HS-27A (cell line): ENCODE measurements at regions not wholly inside any gene's neighbourhood (a gene's known extent, or its start where the extent isn't known, plus 50 kb on each side); places are given as distances from the start of the nearest gene placed in this dataset.
A peak's percentile ranks its signal among the peaks of the same experiment; 100 is the strongest.
"Not testable (repeated sequence)": the region's sequence is repeated elsewhere in the genome, so short reads cannot be mapped to it uniquely, and the experiment has no call there.

Experiments
- DNase-seq: peaks from one replicate; pipeline ENCODE4 v3.0.0-alpha.2; 2012; ENCODE audit warnings: low read depth, missing footprints

DNA sequence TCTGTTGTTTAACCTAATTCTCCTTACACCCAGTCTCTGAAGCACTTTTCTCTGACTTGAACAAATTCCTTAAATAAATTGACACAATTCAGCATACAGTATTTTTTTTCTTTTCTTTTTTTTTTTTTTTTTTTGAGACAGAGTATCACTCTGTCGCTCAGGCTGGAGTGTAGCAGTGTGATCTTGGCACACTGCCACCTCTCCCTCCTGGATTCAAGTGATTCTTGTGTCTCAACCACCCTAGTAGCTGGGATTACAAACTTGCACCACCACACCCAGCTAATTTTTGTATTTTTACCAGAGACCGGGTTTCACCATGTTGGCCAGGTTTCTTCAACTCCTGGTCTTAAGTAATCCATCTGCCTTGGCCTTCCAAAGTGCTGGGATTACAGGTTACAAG, 1498.1 kb upstream of the PCDH10 start:
- DNase-seq, result no peak

DNA sequence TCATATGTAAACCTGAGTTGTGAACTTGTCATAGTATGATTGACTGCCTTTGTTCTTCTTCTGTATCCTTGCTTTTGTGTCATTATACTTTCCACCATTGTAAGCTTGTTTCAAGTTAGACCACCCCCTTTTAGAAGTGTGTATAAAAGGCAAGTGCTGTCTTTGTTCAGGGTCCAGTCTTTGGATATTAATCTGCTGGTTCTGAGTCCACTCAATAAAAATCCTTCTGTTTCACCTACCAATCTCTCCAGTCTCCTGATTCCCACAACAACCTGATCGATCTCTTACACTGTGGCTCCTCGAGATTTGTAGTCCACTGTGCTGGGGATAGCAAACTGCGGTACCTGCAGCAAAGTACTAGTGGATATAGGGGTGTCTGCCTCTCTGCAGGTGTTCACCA, 1465.8 kb upstream of the PCDH10 start:
- not testable (repeated sequence) for DNase-seq

DNA sequence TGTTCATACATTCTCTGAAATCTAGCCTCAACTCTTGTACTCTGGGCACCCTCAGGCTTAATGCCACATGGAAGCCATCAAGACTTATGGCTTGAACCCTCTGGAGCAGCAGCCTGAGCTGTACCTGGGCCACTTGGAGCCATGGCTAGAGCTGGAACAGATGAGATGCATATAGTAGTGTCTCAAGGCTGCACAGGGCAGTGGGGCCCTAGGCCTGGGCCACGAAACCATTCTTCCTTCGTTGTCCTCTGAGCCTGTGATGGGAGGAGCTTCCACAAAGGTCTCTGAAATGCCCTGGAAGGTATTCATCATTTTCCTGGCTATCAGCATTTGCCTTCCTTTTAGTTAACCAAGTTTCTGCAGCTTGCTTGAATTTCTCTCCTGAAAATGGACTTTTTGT, 1427.2 kb upstream of the PCDH10 start:
- DNase-seq, result no peak

DNA sequence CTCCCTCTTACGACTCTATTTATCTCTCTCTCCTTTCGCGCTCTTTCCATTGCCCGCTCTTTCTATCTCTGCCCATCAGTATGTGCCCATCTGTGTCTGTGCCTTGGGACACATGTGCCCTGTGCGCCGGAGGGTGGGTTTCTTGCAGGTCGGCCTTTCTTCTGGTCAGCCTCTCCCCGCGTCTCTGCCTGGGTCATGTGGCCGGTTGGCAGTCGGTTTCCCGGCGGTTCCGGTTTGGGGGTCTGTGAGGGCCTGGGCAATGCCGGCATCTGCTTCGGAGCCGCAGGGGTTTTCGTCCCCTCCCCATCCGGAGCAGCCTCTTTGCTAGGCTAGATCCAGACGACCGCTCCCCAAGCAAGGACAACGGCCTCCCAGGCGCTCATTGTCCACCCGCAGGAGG, 1426.0 kb upstream of the PCDH10 start:
- not testable (repeated sequence) for DNase-seq

DNA sequence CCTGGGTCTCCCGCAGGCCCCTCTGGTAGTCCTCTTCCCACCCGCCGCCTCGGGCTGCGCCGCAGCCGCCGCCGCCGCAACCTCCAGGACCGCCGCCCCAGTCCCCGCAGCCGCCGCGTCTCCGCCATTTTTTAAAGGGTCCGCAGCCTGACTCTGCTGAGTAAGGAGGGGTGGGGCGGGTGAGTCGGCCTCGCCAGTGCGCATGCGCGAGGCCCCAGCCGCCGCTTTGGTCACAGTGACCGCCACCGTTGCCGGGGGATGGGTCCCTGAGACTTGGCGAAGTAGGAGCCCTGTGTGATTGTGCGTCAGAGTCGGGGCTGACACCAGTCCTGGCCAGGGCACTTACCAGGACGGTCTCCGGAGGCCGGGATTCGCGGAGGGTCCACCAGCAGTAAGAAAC, 1424.2 kb upstream of the PCDH10 start:
- peak; percentile 5 for DNase-seq

DNA sequence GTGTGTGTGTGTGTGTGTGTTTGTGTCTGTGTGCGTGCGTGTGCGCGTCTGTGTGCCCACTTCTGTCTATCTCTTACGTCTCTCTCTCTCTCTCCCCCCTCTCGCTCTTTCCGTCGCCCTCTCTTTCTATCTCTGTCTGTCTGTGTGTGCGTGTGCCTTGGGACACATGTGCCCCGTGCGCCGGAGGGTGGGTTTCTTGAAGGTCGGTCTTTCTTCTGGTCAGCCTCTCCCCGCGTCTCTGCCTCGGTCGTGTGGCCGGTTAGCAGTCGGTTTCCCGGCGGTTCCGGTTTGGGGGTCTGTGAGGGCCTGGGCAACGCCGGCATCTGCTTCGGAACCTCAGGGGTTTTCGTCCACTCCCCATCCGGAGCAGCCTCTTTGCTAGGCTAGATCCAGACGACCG, 1423.6 kb upstream of the PCDH10 start:
- not testable (repeated sequence) for DNase-seq

DNA sequence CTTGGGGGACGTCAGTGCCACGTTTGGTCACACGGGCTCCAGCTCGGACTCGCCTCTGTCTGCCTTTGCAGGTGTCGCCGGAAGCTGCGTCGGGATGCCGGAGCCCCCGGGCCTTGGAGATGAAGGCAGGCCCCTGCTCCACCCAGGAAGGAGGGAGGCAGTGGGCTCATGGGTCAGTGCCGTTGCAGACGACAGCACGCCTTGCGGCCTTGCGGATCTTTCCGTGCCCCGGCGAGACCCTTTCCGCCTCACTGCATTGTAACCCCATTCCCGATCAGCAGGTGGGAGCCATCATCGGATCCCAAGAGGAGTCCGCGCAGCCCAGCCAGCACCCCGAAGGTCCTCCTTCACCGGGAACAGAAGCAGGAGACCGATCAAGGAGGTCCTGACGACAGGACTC, 1422.2 kb upstream of the PCDH10 start:
- DNase-seq, result not testable (repeated sequence)

DNA sequence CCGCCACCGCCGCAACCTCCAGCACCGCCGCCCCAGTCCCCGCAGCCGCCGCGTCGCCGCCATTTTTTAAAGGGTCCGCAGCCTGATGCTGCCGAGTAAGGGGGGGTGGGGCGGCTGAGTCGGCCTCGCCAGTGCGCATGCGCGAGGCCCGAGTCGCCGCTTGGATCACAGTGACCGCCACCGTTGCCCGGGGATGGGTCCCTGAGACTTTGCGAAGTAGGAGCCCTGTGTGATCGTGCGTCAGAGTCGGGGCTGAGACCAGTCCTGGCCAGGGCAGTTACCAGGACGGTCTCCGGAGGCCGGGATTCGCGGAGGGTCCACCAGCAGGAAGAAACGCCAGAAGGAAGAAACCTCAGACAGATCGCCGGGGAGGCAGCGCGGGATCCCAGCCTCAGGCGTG, 1421.7 kb upstream of the PCDH10 start:
- DNase-seq, result not testable (repeated sequence)

DNA sequence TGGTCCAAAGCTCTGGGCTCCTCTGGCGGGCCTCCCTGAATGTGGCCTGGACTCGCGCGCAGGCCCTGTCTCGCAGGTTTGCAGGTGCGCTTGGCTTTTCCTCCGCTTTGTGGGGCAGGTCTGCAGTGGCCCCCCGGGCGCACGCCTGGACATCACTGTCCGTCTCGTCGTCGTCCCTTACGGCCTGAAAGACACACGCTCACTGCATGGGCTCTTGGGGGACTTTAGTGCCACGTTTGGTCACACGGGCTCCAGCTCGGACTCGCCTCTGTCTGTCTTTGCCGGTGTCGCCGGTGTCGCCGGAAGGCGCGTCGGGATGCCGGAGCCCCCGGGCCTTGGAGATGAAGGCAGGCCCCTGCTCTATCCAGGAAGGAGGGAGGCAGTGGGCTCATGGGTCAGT, 1419.9 kb upstream of the PCDH10 start:
- not testable (repeated sequence) for DNase-seq

DNA sequence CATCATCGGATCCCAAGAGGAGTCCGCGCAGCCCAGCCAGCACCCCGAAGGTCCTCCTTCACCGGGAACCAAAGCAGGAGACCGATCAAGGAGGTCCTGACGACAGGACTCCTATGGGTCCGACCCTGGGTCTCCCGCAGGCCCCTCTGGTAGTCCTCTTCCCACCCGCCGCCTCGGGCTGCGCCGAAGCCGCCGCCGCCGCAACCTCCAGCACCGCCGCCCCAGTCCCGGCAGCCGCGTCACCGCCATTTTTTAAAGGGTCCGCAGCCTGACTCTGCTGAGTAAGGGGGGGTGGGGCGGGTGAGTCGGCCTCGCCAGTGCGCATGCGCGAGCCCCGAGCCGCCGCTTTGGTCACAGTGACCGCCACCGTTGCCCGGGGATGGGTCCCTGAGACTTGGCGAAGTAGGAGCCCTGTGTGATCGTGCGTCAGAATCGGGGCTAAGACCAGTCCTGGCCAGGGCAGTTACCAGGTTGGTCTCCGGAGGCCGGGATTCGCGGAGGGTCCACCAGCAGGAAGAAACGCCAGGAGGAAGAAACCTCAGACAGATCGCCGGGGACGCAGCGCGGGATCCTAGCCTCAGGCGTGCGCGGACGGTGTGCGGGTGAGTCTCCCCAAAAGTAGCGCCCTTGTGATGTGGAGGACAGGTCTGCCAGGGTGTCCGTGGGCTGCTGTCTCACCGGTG, 1419.2 kb upstream of the PCDH10 start:
- DNase-seq, result not testable (repeated sequence)

DNA sequence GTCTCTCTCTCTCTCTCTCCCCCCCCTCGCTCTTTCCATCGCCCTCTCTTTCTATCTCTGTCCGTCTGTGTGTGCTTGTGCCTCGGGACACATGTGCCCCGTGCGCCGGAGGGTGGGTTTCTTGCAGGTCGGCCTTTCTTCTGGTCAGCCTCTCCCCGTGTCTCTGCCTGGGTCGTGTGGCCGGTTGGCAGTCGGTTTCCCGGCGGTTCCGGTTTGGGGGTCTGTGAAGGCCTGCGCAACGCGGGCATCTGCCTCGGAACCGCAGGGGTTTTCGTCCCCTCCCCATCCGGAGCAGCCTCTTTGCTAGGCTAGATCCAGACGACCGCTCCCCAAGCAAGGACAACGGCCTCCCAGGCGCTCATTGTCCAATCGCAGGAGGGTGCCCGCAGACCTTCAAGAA, 1418.5 kb upstream of the PCDH10 start:
- not testable (repeated sequence) for DNase-seq

DNA sequence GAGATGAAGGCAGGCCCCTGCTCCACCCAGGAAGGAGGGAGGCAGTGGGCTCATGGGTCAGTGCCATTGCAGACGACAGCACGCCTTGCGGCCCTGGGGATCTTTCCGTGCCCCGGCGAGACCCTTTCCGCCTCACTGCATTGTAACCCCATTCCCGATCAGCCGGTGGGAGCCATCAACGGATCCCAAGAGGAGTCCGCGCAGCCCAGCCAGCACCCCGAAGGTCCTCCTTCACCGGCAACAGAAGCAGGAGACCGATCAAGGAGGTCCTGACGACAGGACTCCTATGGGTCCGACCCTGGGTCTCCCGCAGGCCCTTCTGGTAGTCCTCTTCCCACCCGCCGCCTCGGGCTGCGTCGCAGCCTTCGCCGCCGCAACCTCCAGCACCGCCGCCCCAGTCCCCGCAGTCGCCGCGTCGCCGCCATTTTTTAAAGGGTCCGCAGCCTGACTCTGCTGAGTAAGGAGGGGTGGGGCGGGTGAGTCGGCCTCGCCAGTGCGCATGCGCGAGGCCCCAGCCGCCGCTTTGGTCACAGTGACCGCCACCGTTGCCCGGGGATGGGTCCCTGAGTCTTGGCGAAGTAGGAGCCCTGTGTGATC, 1417.0 kb upstream of the PCDH10 start:
- DNase-seq, result not testable (repeated sequence)

DNA sequence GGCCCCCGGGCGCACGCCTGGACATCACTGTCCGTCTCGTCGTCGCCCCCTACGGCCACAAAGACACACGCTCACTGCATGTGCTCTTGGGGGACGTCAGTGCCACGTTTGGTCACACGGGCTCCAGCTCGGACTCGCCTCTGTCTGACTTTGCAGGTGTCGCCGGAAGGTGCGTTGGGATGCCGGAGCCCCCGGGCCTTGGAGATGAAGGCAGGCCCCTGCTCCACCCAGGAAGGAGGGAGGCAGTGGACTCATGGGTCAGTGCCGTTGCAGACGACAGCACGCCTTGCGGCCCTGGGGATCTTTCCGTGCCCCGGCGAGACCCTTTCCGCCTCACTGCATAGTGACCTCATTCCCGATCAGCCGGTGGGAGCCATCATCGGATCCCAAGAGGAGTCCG, 1414.8 kb upstream of the PCDH10 start:
- not testable (repeated sequence) for DNase-seq

DNA sequence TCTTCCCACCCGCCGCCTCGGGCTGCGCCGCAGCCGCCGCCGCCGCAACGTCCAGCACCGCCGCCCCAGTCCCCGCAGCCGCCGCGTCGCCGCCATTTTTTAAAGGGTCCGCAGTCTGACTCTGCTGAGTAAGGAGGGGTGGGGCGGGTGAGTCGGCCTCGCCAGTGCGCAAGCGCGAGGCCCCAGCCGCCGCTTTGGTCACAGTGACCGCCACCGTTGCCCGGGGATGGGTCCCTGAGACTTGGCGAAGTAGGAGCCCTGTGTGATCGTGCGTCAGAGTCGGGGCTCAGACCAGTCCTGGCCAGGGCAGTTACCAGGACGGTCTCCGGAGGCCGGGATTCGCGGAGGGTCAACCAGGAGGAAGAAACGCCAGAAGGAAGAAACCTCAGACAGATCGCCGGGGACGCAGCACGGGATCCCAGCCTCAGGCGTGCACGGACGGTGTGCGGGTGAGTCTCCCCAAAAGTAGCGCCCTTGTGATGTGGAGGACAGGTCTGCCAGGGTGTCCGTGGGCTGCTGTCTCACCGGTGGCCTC, 1414.2 kb upstream of the PCDH10 start:
- not testable (repeated sequence) for DNase-seq

DNA sequence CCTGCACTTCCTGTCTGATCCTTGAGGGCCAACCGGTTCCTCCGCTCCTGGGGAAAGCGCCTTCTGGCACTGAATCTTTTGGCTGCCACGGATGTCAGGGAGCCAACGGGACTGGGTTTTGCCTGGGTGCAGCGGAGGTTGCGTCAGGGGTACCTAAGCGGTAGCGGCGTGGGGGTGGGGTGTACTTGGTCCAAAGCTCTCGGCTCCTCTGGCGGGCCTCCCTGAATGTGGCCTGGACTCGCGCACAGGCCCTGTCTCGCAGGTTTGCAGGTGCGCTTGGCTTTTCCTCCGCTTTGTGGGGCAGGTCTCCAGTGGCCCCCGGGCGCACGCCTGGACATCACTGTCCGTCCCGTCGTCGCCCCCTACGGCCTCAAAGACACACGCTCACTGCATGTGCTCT, 1410.1 kb upstream of the PCDH10 start:
- not testable (repeated sequence) for DNase-seq

DNA sequence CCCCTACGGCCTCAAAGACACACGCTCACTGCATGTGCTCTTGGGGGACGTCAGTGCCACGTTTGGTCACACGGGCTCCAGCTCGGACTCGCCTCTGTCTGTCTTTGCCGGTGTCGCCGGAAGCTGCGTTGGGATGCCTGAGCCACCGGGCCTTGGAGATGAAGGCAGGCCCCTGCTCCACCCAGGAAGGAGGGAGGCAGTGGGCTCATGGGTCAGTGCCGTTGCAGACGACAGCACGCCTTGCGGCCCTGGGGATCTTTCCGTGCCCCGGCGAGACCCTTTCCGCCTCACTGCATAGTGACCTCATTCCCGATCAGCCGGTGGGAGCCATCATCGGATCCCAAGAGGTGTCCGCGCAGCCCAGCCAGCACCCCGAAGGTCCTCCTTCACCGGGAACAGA, 1407.3 kb upstream of the PCDH10 start:
- DNase-seq, result not testable (repeated sequence)

DNA sequence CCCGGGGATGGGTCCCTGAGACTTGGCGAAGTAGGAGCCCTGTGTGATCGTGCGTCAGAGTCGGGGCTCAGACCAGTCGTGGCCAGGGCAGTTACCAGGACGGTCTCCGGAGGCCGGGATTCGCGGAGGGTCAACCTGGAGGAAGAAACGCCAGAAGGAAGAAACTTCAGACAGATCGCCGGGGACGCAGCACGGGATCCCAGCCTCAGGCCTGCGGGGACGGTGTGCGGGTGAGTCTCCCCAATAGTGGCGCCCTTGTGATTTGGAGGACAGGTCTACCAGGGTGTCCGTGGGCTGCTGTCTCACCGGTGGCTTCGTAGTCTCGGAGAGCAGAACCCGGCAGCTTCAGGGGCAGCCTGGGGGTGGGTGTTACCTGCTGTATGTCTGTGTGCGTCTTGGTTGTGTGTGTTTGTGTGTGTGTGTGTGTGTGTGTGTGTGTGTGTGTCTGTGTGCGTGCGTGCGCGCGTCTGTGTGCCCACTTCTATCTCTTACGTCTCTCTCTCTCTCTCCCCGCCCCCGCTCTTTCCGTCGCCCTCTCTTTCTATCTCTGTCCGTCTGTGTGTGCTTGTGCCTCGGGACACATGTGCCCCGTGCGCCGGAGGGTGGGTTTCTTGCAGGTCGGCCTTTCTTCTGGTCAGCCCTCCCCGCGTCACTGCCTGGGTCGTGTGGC, 1406.4 kb upstream of the PCDH10 start:
- not testable (repeated sequence) for DNase-seq

DNA sequence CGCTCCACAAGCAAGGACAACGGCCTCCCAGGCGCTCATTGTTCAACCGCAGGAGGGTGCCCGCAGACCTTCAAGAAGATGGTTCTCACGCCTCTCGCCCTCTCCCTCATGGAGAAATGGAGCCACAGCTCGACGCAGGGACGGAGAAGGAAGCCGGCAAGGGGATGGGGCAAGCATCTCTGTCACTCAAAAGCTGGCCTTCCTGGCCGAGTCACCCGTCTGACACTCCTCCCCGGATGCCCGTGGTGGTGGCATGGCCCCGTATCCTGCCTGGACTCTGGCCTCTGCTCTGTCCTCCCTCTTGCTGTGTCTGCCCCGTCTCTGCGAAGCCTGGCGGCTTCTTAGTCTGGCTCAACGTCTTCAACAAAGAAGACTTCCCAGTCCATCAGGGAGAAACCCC, 1405.7 kb upstream of the PCDH10 start:
- DNase-seq, result not testable (repeated sequence)

DNA sequence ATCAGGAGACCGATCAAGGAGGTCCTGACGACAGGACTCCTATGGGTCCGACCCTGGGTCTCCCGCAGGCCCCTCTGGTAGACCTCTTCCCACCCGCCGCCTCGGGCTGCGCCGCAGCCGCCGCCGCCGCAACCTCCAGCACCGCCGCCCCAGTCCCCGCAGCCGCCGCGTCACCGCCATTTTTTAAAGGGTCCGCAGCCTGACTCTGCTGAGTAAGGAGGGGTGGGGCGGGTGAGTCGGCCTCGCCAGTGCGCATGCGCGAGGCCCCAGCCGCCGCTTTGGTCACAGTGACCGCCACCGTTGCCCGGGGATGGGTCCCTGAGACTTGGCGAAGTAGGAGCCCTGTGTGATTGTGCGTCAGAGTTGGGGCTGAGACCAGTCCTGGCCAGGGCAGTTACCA, 1401.9 kb upstream of the PCDH10 start:
- not testable (repeated sequence) for DNase-seq

DNA sequence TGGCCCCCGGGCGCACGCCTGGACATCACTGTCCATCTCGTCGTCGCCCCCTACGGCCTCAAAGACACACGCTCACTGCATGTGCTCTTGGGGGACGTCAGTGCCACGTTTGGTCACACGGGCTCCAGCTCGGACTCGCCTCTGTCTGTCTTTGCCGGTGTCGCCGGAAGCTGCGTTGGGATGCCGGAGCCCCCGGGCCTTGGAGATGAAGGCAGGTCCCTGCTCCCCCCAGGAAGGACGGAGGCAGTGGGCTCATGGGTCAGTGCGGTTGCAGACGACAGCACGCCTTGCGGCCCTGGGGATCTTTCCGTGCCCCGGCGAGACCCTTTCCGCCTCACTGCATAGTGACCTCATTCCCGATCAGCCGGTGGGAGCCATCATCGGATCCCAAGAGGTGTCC, 1399.9 kb upstream of the PCDH10 start:
- not testable (repeated sequence) for DNase-seq

DNA sequence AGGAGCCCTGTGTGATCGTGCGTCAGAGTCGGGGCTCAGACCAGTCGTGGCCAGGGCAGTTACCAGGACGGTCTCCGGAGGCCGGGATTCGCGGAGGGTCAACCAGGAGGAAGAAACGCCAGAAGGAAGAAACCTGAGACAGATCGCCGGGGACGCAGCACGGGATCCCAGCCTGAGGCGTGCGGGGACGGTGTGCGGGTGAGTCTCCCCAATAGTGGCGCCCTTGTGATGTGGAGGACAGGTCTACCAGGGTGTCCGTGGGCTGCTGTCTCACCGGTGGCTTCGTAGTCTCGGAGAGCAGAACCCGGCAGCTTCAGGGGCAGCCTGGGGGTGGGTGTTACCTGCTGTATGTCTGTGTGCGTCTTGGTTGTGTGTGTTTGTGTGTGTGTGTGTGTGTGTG, 1399.1 kb upstream of the PCDH10 start:
- not testable (repeated sequence) for DNase-seq

DNA sequence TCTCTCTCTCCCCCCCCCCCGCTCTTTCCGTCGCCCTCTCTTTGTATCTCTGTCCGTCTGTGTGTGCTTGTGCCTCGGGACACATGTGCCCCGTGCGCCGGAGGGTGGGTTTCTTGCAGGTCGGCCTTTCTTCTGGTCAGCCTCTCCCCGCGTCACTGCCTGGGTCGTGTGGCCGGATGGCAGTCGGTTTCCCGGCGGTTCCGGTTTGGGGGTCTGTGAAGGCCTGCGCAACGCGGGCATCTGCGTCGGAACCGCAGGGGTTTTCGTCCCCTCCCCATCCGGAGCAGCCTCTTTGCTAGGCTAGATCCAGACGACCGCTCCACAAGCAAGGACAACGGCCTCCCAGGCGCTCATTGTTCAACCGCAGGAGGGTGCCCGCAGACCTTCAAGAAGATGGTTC, 1398.6 kb upstream of the PCDH10 start:
- not testable (repeated sequence) for DNase-seq

DNA sequence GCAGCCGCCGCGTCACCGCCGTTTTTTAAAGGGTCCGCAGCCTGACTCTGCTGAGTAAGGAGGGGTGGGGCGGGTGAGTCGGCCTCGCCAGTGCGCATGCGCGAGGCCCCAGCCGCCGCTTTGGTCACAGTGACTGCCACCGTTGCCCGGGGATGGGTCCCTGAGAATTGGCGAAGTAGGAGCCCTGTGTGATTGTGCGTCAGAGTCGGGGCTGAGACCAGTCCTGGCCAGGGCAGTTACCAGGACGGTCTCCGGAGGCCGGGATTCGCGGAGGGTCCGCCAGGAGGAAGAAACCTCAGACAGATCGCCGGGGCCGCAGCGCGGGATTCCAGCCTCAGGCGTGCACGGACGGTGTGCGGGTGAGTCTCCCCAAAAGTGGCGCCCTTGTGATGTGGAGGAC, 1386.9 kb upstream of the PCDH10 start:
- not testable (repeated sequence) for DNase-seq
